SK-N-SH (cell line): ENCODE measurements at regions not wholly inside any gene's neighbourhood (a gene's known extent, or its start where the extent isn't known, plus 50 kb on each side); places are given as distances from the start of the nearest gene placed in this dataset.
A peak's percentile ranks its signal among the peaks of the same experiment; 100 is the strongest.

ENCODE experiments used
- CTCF ChIA-PET: fragments of 300-600, 350-600 bp; formaldehyde crosslinking; extraction: SDS; loops from one replicate; lab custom pipeline; 2021; lab: Yijun Ruan, JAX
- POLR2A ChIA-PET: fragments of 350-600 bp; sonication (Branson Sonifier 250); formaldehyde crosslinking; extraction: SDS; loops from one replicate; lab custom pipeline; 2020; ENCODE audit warnings: antibody characterized with exemption, inconsistent platforms; lab: Yijun Ruan, JAX
- DNase-seq: peaks from one replicate; pipeline ENCODE4 v3.0.0; 2012
- H2AFZ ChIP-seq: fragments of 200-600 bp; sonication (generic); 2 replicates; pipeline ENCODE4 v1.8.1; 2016; ENCODE audit warnings: antibody characterized with exemption, mild to moderate bottlenecking, low read depth
- H3F3A ChIP-seq: fragments of 200-600 bp; sonication (generic); replicated peaks from 2 replicates; pipeline ENCODE3; 2016; ENCODE audit warnings: antibody characterized with exemption, mild to moderate bottlenecking; ENCODE audit not compliant: insufficient read depth
- H3K27ac ChIP-seq, 2 experiments: fragments of 200-500 bp in 1 of 2; fragments of 200-600 bp in 1 of 2; sonication (Bioruptor generic) in 1 of 2; sonication (generic), shearing (Covaris generic) in 1 of 2; 2 replicates each; pipeline versions ENCODE4 v1.5.1 to v1.6.1; 2014 to 2016; ENCODE audit warnings: low read depth in 2 of 2, inconsistent platforms in 1 of 2, low read length in 1 of 2, mild to moderate bottlenecking in 1 of 2, mixed read lengths in 1 of 2
- H3K27me3 ChIP-seq: fragments of 200-600 bp; sonication (generic), shearing (Covaris generic); 2 replicates; pipeline ENCODE4 v1.6.1; 2016; ENCODE audit warnings: mixed run types; ENCODE audit not compliant: insufficient read depth
- H3K36me3 ChIP-seq, 2 experiments: fragments of 200-500 bp in 1 of 2; fragments of 200-600 bp in 1 of 2; sonication (Bioruptor generic) in 1 of 2; sonication (generic) in 1 of 2; replicated peaks in 1 of 2; 2 replicates each; pipeline versions ENCODE3 to v1.5.1; 2014 to 2016; ENCODE audit warnings: low read length in 1 of 2, mild to moderate bottlenecking in 1 of 2; ENCODE audit not compliant: insufficient read depth in 2 of 2, control insufficient read depth in 1 of 2
- H3K4me1 ChIP-seq, 2 experiments: fragments of 200-500 bp in 1 of 2; fragments of 200-600 bp in 1 of 2; sonication (Bioruptor generic) in 1 of 2; sonication (generic), shearing (Covaris generic) in 1 of 2; 2 replicates each; pipeline versions ENCODE4 v1.5.1 to v1.6.1; 2014 to 2016; ENCODE audit warnings: low read depth in 1 of 2, low read length in 1 of 2, mixed run types in 1 of 2; ENCODE audit not compliant: insufficient read depth in 2 of 2, control insufficient read depth in 1 of 2
- H3K4me2 ChIP-seq: fragments of 200-600 bp; sonication (generic), shearing (Covaris generic); 2 replicates; pipeline ENCODE4 v1.6.1; 2017; ENCODE audit warnings: mixed run types
- H3K4me3 ChIP-seq, 2 experiments: fragments of 200-500 bp in 1 of 2; fragments of 200-600 bp in 1 of 2; sonication (Bioruptor generic) in 1 of 2; sonication (generic), shearing (Covaris generic) in 1 of 2; 2 replicates each; pipeline versions ENCODE4 v1.5.1 to v1.8.1; 2014 to 2016; ENCODE audit warnings: low read depth in 2 of 2, inconsistent platforms in 1 of 2, low read length in 1 of 2, mild to moderate bottlenecking in 1 of 2, mixed read lengths in 1 of 2, moderate library complexity in 1 of 2
- H3K79me2 ChIP-seq: fragments of 200-600 bp; sonication (generic); 2 replicates; pipeline ENCODE4 v1.8.1; 2017; ENCODE audit warnings: mild to moderate bottlenecking; ENCODE audit not compliant: insufficient read depth
- H3K9ac ChIP-seq: fragments of 200-600 bp; sonication (generic); 2 replicates; pipeline ENCODE4 v1.6.1; 2017; ENCODE audit warnings: mixed run types
- H3K9me2 ChIP-seq: fragments of 200-600 bp; sonication (generic); 2 replicates; pipeline ENCODE4 v1.6.1; 2017; ENCODE audit warnings: mixed run types
- H3K9me3 ChIP-seq: fragments of 200-600 bp; sonication (generic); 2 replicates; pipeline ENCODE4 v1.6.1; 2017; ENCODE audit warnings: mixed run types, mild to moderate bottlenecking, moderate library complexity
- H4K20me1 ChIP-seq: fragments of 200-600 bp; sonication (generic); 2 replicates; pipeline ENCODE4 v1.6.1; 2017; ENCODE audit warnings: mild to moderate bottlenecking, mixed run types; ENCODE audit not compliant: insufficient read depth
- CTCF ChIP-seq: fragments of 200-600 bp; sonication (generic); IDR thresholded peaks from 2 replicates; pipeline ENCODE4 v1.6.1; 2017; ENCODE audit warnings: antibody characterized with exemption, mild to moderate bottlenecking, moderate library complexity
- JUND ChIP-seq: IDR thresholded peaks from 2 replicates; pipeline ENCODE4 v1.4.0; 2012
- MAX ChIP-seq: IDR thresholded peaks from 2 replicates; pipeline ENCODE4 v1.4.0; 2012; ENCODE audit warnings: low read depth
- MEF2A ChIP-seq: IDR thresholded peaks from 2 replicates; pipeline ENCODE4 v1.4.0; 2012; ENCODE audit warnings: low read depth, borderline replicate concordance
- MXI1 ChIP-seq: IDR thresholded peaks from 2 replicates; pipeline ENCODE4 v1.6.1; 2012; ENCODE audit warnings: mild to moderate bottlenecking, low read depth, low read length, improper control_type of control experiment
- NFIC ChIP-seq: IDR thresholded peaks from 2 replicates; pipeline ENCODE4 v1.4.0; 2012; ENCODE audit warnings: borderline replicate concordance
- NRF1 ChIP-seq: IDR thresholded peaks from 2 replicates; pipeline ENCODE4 v1.6.1; 2012; ENCODE audit warnings: low read depth, mild to moderate bottlenecking, low read length
- PBX3 ChIP-seq: IDR thresholded peaks from 2 replicates; pipeline ENCODE4; 2012
- REST ChIP-seq: IDR thresholded peaks from 2 replicates; pipeline ENCODE4 v1.6.1; 2012; ENCODE audit warnings: mild to moderate bottlenecking, low read depth, low read length, moderate library complexity
- RFX5 ChIP-seq: IDR thresholded peaks from 2 replicates; pipeline ENCODE4 v1.6.1; 2012; ENCODE audit warnings: mild to moderate bottlenecking, improper control_type of control experiment, low read length
- SIN3A ChIP-seq: IDR thresholded peaks from 2 replicates; pipeline ENCODE4 v1.6.1; 2012; ENCODE audit warnings: low read depth, mild to moderate bottlenecking, low read length, moderate library complexity, borderline replicate concordance
- TAF1 ChIP-seq: IDR thresholded peaks from 2 replicates; pipeline ENCODE4 v1.6.1; 2012; ENCODE audit warnings: low read depth, mild to moderate bottlenecking, low read length, moderate library complexity, borderline replicate concordance
- TCF12 ChIP-seq: IDR thresholded peaks from 2 replicates; pipeline ENCODE4 v1.4.0; 2012
- USF1 ChIP-seq: IDR thresholded peaks from 2 replicates; pipeline ENCODE4 v1.4.0; 2012; ENCODE audit warnings: low read depth, borderline replicate concordance
- YY1 ChIP-seq: IDR thresholded peaks from 2 replicates; pipeline ENCODE4 v1.4.0; 2012; ENCODE audit warnings: low read depth, mild to moderate bottlenecking
- ZBTB33 ChIP-seq: IDR thresholded peaks from 2 replicates; pipeline ENCODE4 v1.4.0; 2012; ENCODE audit warnings: low read depth, borderline replicate concordance
- WGBS: methylation state at CpG from one replicate; pipeline ENCODE4 v1.1.6; 2017; ENCODE audit warnings: low lambda C conversion rate; 5-methylcytosine and 5-hydroxymethylcytosine counted together

GRCh38 chr5:63570752-63571151, 391.5 kb downstream of the HTR1A start:
- H3K4me3 ChIP-seq, result no peak overlapping the region
- no peaks in the 10 kb centered on the region for H3K9me3 ChIP-seq
- ChIA-PET POLR2A (no interaction called here), CTCF (interaction anchor here (0.8 kb wide), 1 partner anchor 170 kb away, joined by 3 read pairs; no protein-coding TSS in a partner anchor)
- no peaks in the 10 kb centered on the region for H3K27me3 ChIP-seq
- H3K27ac ChIP-seq, result no peak overlapping the region
- H3K4me2 ChIP-seq, result no peak overlapping the region
- H3K9me2 ChIP-seq, result no peaks in the 10 kb centered on the region
- no peak overlapping the region for H3K9ac ChIP-seq
- DNase-seq, result peak; percentile 3
- no peaks in the 10 kb centered on the region for H3F3A ChIP-seq
- H3K79me2 ChIP-seq, result no peaks in the 10 kb centered on the region
- no peak overlapping the region for H2AFZ ChIP-seq
- no peaks in the 10 kb centered on the region for H3K4me1 ChIP-seq
- TF ChIP-seq NRF1 (no peak), MAX (peak; percentile 49; the same call in 1 of the 2 replicates), CTCF (0 out of 2 replicates have a peak, but pooled peaks have one; percentile 20)
- no peaks in the 10 kb centered on the region for H4K20me1 ChIP-seq
- H3K36me3 ChIP-seq, result no peaks in the 10 kb centered on the region
- 6% methylated on average over 2 of the region's 12 CpGs for WGBS

GRCh38 chr5:63564789-63565188, 397.5 kb downstream of the HTR1A start:
- Histone ChIP-seq H3K36me3 (no peaks in the 10 kb centered on the region), H3F3A (no peaks in the 10 kb centered on the region)
- TF ChIP-seq USF1, result no peak
- no peak for TF ChIP-seq NFIC
- TF ChIP-seq PBX3, result no peak
- no peak for TF ChIP-seq YY1
- TF ChIP-seq JUND, result no peak
- no peak for TF ChIP-seq RFX5
- TF ChIP-seq SIN3A, result no peak
- no peak for TF ChIP-seq REST
- TF ChIP-seq TCF12, result no peak
- TF ChIP-seq MXI1, result no peak
- no peak for TF ChIP-seq TAF1
- TF ChIP-seq ZBTB33, result no peak
- TF ChIP-seq CTCF, result no peak
- TF ChIP-seq MEF2A, result no peak

More at GRCh38 chr5:63564789-63565188, 397.5 kb downstream of the HTR1A start:
- H4K20me1 ChIP-seq, result no peaks in the 10 kb centered on the region
- H3K9ac ChIP-seq, result no peak overlapping the region
- H3K9me3 ChIP-seq, result no peaks in the 10 kb centered on the region
- 5% methylated on average over 3 of the region's 3 CpGs for WGBS
- no peaks in the 10 kb centered on the region for H3K4me1 ChIP-seq
- no peak overlapping the region for H3K4me2 ChIP-seq
- no peaks in the 10 kb centered on the region for H3K79me2 ChIP-seq
- POLR2A ChIA-PET, result no interaction called here
- CTCF ChIA-PET, result no interaction called here
- no peak overlapping the region for H2AFZ ChIP-seq
- H3K4me3 ChIP-seq, result no peak overlapping the region
- H3K27ac ChIP-seq, result no peak overlapping the region
- no peaks in the 10 kb centered on the region for H3K27me3 ChIP-seq
- no peak for DNase-seq
- no peaks in the 10 kb centered on the region for H3K9me2 ChIP-seq
